Forelimb muscle (tissue), 1 donor: ENCODE measurements at regions not wholly inside any gene's neighbourhood (a gene's known extent, or its start where the extent isn't known, plus 50 kb on each side); places are given as distances from the start of the nearest gene placed in this dataset.
"Not testable (repeated sequence)": the region's sequence is repeated elsewhere in the genome, so short reads cannot be mapped to it uniquely, and the experiment has no call there.

Source experiments
- DNase-seq: peaks from one replicate; pipeline ENCODE4 v3.0.0-alpha.2; 2013; ENCODE audit warnings: low read depth

- no peak for DNase-seq
These were observed 106.5 kb upstream of the ETAA1 start for GRCh38 chr2:67290451-67291290.

DNA sequence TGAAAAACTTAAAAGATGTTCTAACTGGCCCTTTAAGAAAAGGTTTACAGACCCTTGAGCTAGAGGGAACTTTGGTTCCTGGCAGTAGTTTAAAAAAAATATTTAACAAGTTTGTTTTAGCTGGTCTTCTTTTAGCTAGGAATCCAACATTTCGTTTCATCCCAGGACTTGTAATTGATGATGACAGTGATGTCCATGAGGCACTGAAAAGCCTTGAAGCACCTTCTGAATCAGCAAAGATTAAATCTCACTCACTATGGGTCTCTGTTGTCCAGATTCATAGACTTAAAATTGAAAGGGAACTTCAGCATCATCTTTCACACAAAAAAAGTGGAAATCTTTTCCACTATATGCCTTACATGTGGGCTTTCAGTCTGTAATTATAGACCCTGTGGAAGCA, 102.9 kb upstream of the ETAA1 start:
- no peak for DNase-seq

DNA sequence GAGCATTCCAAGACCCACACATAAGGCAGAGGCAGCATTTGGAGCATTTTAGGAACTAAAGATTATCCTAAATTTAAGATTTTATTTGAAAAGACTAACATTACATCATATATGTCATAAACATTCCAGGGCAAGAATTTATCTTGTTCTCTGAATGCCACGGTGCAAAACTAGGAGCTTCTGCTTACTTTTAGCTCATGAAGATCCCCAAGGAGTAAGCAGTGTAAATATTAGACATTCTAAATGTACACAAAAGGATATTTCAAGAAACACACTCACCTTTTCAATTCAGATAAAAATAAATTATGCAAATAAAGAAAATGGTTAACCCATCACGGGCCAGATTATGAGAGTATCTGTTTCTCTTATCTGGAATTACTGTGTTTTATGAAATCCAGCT, 101.7 kb upstream of the ETAA1 start:
- no peak for DNase-seq

- DNase-seq, result no peak
These were observed 101.3 kb upstream of the ETAA1 start for GRCh38 chr2:67295851-67296250.

DNA sequence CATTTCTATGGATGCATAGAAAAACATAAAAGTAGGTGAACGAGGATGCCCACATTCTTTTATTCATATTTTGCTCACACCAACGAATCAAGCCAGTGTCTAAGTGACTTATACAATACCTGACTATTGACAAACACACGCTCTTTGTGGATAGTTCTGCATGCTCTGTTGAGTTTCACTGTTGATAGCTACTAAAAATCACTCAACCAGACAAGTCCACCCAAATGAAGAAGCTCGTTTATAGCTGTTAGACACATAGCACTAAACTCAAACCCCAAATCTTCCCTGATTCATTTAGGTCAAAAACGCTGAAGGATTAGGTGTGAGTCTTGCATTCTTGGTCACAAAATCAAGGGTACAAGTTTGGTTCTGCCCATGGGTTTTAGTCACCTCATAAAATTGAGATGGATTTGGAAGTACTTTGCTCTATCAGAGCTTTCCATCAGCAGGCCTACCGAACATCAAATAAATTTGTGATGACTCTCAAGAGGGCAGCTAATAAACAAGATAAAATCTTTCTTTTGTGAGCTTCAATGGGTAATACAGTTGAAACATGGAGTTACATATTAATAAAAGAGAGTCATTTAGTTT, 92.7 kb upstream of the ETAA1 start:
- DNase-seq, result no peak

GRCh38 chr2:67309281-67309680, 87.9 kb upstream of the ETAA1 start:
- no peak for DNase-seq

GRCh38 chr2:67311536-67311935, 85.6 kb upstream of the ETAA1 start:
- no peak for DNase-seq

DNA sequence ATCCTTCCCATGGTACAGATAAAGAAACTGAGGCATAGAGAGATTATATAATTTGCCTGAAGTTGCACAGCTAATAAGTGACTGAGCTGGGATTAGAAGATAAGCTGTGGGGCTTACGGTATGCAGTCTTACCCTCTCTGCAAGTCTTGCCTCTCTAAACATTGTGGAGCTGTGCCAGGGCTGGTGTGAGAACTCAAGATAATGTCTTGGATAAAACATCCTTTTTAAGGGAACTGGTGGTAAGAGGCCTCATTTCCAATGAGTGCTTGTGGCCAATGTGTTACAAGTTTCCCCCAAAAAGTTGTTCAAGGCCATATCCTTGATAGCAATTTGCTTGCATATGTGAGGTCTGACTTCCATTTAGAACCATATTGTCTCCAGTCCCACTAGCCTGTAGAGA, 84.3 kb upstream of the ETAA1 start:
- DNase-seq, result no peak

GRCh38 chr2:67313536-67313935, 83.6 kb upstream of the ETAA1 start:
- no peak for DNase-seq

DNA sequence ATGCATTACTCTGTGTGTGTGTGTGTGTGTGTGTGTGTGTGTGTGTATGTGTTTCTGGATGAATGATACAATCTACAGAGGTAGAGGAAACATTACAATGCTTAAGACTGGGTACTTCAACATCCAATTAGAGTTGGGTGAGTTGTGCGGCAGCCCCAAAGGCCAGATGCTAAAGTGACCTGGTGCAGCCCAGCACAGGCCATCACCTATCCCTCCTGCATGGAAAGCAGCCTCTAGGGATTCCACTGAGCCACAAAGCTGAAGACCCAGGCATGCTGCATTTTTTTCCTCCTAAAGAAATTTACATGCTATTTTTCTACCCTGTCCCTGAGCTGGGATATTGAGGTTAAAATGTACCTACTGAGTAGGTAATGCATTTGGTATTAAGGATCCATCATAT, 79.1 kb upstream of the ETAA1 start:
- DNase-seq, result no peak

- DNase-seq, result no peak
These were observed 78.6 kb upstream of the ETAA1 start for GRCh38 chr2:67318563-67318962.

DNA sequence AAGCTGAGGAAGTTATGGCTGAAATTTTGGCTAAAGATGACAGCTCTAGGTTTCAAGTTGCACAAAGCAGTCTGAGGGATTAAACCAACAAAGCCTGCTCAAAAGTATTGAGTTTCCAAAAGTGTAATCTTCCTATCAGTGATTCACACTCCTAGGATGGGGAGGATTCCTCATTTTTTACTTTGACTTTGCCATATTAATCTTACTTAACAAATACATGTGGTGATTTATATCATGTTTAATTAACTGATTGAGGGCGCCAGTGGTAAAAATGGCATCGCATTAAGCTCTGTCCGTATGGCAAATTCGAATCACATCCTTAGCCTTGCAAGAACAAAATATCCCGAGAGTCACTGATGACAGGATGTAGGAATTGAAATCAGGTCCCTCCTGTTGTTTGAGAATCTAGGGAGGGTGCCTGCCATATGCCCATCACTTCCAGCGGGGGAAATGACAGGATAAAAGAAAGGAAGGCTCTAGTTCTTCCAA, 78.1 kb upstream of the ETAA1 start:
- DNase-seq, result no peak

DNA sequence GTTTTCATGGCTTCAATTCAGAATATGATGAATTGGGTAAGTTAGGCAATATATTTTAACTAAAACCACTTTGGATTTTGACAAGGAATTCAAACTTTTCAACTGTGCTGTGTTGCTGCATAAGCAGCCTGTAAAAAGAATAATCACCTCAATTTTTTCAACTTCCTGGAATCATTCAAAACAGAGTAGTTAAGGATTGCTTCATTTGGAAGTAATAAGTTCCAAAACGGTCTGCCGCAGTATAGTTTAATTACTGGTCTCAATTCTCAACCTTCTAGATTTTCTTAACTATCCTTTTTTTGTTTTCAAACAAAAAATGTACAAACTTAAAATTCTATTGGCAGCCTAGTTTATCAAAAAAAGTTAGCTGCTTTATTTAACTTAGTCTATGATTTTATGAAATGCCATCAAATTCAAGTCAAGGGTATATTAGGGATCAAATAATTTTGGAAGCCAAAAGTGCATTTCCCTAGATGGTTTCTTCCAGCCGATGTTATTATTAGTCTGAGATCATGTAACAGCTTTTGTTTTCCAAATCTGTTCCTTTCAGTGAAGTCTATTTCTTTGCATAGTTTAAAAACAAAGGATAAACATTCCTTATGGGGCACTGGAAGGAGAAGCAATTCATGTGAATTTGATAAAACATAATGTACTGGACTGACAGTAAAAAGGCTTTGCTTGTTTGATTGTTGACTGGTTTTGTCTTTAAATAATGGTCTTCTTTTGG, 76.1 kb upstream of the ETAA1 start:
- no peak for DNase-seq

DNA sequence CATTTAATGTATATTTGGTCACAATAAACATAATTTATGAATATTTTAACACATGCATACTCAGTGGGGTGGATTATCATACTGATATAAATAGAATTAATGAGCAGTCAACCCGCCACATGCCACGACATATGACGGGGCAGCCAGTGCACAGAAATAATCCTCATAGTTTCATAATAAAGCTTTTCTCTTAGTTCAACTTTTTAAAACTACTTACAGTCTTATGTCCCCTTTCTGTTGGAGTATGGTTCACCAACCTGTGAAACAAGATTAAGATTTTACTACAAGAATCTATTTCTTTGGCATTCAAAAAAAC, 75.6 kb upstream of the ETAA1 start:
- DNase-seq, result no peak

GRCh38 chr2:67322353-67323001, 74.7 kb upstream of the ETAA1 start:
- DNase-seq, result no peak

DNA sequence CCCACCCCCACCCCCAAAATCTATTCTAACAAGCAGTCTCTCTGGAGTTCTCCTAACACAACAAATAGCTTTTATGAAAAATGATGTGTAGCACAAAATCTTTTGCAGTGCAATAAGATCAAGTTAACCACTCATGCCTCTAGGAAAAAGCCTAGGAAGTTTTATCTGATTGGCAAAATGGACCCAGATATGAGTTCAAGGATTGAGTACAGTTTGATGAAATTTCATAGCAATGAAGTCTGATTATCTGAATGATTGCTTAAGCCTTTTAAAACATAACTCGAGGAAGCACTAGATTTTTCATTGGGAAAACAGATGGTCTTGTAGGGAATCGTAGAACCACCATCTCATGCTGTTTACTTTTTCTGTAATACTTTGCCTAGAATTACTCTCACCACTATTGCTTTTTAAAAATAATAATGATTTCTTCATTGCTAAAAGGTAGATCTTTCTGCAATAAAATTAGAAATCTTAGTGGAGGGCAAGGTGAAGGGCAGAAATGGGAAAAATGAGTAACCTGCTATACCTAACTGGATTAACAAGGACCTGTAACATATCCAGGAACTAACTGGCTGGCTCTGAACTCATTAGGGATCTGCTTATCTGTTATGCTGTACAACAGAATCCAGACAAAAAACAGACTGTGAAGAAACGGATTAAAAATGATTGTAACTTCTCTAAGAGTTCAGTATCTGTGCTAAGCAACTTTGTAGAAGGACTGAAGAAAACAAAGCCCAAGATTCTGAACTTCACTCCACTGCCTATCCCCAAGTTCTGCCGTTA, 73.7 kb upstream of the ETAA1 start:
- DNase-seq, result no peak

DNA sequence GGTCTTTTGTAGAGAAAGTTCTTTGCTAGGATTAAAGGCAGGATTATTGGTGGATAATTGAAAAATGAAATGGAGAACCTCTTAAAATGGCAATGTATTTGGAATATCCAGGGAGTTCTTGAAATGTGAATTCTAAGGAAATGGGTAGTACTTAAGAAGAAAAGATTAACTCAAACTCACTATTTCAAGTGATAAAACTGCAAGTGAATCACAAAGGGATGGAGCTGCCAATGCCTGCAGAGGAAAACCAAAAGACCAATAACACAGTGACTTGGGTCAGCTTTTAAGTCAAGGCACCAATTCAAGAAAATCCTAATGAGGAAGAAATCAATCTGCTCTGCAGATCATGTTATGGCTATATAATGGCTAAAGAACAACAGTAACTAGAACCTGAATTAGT, 67.6 kb upstream of the ETAA1 start:
- no peak for DNase-seq

DNA sequence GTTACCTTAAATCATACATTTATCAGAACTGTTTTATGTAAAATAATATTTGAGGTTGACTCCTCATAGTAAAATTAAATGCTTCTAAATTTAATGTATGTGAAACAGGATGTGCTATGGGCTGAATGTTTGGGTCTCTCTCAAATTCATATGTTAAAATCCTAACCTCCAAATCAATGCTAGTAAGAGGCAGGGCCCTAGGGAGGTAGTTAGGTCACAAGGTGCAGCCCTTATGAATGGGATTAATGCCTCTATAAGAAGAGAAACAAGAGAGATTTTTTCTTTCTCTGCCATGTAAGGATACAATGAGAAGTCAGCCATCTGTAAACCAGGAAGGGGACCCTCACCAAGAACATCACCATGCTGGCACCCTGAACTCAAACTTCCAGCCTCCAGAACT, 67.2 kb upstream of the ETAA1 start:
- DNase-seq, result no peak

DNA sequence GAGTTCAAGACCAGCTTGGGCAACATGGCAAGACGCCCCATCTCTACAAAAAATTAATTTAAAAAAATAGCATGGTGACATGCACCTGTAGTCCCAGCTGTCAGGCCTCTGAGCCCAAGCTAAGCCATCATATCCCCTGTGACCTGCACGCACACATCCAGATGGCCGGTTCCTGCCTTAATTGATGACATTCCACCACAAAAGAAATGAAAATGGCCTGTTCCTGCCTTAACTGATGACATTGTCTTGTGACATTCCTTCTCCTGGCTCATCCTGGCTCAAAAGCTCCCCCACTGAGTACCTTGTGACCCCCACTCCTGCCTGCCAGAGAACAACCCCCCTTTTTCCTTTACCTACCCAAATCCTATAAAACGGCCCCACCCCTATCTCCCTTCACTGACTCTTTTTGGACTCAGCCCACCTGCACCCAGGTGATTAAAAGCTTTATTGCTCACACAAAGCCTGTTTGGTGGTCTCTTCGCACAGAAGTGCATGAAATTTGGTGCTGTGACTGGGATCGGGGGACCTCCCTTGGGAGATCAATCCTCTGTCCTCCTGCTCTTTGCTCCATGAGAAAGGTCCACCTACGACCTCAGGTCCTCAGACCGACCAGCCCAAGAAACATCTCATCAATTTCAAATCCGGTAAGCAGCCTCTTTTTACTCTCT, 65.6 kb upstream of the ETAA1 start:
- DNase-seq, result not testable (repeated sequence)

- DNase-seq, result no peak
These were observed 59.2 kb upstream of the ETAA1 start for GRCh38 chr2:67337903-67338302.

GRCh38 chr2:67338601-67339233, 58.4 kb upstream of the ETAA1 start:
- DNase-seq, result no peak
